ENCODE measurements at regions not wholly inside any gene's neighbourhood (a gene's known extent, or its start where the extent isn't known, plus 50 kb on each side); places are given as distances from the start of the nearest gene placed in this dataset.

DNA sequence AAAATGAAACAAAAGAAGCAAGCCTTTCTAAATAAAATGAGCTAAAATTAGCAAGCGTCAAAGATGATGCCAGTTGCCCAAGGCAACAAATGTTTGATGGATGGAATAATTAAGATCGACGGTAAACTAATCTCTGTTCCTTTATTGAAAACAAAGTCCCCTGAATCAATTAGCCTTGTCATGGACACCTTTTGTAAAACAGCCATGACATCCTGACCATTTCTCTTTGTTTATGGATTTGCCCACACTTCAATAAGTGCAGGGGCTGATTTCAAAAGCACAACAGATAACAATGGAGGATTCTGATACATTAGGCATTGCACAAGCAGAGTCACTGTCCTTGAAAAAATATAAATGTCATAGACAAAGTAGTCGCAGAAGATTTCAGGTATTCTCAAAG, 160.1 kb upstream of the HNRNPA3 start:
- DNase-seq (ENCODE audit: low read depth, low spot score), result no peak

DNA sequence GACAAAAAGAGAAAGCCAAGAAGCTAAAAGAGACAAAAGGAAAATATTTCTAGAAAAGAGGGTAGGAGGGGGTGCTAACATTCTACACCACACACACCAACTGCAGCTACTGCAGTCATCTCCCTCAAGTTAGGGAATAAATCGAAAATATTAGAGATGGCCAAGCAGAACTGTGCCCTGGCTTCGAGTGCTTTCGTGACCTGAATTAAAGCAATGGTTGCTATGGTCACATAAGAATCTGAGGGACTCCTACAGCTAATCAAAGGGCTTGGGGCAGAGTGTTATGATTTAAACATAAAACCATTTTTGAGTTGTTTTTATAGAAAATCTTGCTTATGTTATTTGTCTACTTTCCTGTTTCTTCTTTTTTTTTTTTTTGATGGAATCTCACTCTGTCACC, 159.6 kb upstream of the HNRNPA3 start:
- DNase-seq (ENCODE audit: low read depth, low spot score), result no peak

DNA sequence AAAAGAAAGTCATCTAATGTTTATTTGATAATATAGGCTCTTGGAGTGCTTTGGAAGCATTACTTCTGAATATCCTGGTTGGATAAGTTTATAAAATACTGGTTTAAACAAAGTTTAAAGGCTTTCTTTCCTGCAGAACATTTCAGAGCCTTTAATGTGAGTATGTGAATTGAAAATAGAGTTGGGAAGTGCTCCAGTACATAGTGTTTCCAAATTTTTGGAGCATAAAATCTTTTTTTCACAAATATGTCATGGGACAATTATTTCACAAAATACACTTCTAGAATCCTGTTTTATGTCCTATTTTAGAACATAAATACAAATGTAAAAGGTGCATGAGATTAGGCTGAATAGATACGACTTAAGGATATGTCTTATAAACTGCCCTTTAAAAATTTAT, 158.9 kb upstream of the HNRNPA3 start:
- DNase-seq (ENCODE audit: low read depth, low spot score), result no peak

DNA sequence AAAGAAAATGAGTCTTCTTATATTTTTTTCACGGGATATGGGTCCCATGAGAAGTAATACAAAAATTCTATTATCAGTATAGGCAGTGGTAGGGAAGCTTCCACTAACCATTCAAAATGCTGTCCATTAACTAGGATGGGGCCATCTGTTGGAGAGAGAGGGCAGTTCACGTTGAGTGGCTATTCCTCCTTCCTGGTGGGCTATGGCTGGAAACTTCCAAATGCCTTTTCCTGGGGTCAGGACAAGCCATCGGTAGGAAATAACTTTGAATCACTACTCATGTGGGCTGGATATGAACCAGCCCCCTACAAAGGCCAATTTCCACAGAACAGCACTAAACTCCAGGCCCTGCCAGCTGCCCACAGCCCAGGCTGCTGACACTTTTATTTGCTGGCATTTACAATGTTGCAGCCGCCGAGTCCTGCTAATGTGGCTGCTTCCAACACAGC, 156.1 kb upstream of the HNRNPA3 start:
- no peak for DNase-seq (ENCODE audit: low read depth, low spot score)

DNA sequence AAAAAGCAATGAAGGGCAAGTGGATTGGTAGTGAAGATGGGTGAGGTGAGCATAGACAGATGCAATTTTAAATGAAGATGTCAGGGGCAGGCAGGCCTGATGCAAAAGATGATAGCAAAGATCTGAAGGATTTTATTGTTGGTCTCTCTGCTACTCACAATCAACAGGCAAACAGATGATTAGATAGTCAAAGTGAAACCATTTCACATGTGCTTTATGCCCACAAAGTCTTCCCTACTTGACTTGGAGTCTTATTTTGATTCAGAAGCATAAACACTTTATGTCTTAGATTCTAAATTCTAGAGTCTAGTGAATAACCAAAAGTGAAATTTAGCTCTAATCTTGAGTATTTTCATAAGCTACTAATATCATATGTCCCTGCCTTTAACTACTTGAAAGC, 153.8 kb upstream of the HNRNPA3 start:
- no peak for DNase-seq (ENCODE audit: low read depth, low spot score)

DNA sequence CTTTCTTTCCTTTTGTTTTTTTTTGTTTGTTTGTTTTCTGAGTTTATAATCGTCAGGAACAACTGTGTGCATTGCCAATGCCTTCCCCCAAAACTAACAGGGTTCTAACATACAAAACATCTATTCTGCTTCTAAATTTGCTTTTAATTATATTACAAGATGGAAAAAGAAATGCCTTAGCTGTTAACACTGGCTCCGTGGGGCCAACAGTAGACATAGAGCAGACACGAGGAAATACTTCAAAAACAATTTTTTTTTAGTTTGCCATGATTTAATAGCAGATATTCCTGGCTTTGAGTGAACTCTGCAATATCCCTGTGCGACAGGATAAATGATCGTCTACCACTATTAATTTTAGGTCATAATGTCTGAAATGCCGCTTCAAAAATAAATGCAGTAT, 153.3 kb upstream of the HNRNPA3 start:
- no peak for DNase-seq (ENCODE audit: low read depth, low spot score)

DNA sequence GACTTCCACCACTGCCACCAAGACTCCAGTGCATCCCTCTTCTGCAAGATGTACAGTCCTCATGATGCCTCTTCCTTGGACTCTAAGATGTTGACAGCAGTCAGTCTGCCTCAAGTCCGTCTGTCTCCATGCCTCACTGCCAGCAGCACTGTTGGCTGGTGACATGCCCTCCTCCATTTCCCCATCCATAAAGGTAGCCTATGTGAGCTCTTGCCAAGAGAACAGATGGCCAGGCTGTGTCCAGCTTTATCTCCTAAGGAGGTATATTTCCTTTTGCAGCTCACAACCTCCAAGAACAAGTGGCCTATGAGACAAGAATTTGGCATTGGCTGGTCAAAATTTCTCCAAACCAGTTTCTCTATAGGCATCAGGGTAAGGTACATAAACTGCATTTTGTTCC, 149.3 kb upstream of the HNRNPA3 start:
- DNase-seq (ENCODE audit: low read depth, low spot score), result no peak

DNA sequence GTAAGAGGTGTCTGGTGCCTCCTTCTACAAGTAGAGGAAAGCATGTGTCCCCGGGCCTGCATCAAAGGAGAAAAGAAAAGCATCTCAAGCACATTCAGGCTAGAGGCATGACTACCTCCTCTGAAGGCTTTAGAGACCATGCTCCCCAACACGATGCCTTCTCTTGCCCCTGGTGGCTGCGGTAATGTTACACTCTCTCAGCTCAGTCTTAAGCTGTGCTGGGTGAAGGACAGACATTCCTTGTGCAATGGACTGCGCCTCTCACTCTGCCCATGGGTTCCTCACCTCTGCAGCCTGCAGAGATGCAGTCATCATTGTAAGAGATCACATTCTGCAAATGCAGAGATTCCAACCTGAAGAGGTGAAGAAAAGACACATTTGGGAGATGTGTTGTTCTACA, 148.2 kb upstream of the HNRNPA3 start:
- no peak for DNase-seq (ENCODE audit: low read depth, low spot score)

DNA sequence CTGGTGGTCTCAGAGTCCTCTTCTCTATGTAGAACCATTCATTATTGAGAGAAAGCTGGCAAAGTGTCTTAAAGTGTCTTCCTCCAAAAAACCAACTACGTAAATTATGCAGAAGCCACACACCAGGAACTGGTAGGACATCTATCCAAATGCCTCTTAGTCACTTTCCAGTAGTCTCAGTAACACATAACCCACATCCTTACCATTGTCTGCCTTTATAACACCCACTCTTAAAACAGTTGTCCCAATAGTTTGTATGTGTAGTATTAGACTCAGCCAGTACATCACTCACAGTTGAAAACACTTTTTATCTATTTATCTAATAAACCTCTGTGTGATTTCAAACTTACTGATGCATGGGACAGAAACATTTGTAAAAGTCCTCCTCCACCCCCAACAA, 143.6 kb upstream of the HNRNPA3 start:
- DNase-seq (ENCODE audit: low read depth, low spot score), result no peak

DNA sequence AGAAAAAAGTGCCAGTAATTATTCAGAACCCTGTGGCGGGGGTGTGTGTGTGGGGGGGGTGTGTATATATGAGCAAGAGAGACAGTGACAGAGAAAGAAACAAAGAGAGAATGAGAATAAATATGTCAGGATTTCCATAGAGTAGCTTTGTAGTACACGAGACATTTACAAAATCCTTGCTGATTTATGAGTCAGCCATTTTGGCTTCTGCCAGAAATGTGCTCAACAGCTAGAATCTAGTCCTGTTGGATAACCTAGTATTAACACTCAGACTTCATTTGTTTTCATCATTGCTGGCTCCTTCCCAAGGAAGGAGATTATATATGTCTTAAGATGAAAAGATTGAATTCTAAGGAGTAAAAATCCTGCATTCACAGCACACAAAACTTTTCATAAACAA, 140.5 kb upstream of the HNRNPA3 start:
- no peak for DNase-seq (ENCODE audit: low read depth, low spot score)

DNA sequence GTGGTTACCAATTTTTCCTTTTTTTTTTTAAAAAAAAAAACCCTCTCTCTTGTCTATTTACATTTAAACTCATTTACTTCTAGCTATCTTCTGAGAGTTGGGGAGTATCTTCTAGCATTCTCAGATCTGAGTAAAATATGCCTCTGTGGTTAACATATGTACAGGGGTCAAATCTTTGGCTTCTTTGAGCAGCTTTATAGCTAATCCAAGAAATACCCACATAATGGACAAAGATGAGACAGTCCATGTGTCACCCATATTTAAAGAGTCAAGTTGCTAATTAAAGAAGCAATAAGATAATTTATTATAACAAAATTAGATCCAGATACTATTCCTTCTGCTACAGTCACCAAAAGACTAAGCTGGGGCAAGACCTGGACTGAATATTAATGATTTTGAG, 139.0 kb upstream of the HNRNPA3 start:
- no peak for DNase-seq (ENCODE audit: low read depth, low spot score)

DNA sequence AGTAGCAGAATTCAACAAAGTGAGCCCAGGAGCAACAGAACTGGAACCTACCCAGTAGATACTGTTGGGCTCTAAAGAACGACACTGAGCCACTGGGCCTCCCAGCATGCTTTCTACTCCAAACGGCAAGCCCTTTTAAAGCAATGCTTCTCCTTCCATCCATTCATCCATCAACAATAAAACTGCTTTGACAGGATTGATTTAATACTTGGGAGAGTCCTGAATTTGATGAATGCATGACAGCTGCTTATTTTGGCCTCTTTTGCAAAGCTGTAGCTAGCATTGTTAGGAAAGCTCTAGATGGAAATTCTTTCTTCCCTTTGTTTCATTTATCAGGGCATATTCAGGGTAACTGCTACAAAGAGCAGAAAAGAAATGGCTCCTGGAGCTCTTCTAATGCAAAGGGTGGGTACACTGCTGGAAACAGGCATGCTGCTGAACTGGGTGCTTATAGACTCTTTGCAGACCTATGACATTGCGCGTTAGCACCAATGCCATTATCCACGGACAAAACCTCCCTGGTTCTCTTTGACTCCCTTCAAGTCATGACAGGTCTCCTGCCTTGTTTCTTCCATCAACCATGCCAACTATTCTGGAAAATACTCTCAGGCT, 138.4 kb upstream of the HNRNPA3 start:
- DNase-seq (ENCODE audit: low read depth, low spot score), result no peak

DNA sequence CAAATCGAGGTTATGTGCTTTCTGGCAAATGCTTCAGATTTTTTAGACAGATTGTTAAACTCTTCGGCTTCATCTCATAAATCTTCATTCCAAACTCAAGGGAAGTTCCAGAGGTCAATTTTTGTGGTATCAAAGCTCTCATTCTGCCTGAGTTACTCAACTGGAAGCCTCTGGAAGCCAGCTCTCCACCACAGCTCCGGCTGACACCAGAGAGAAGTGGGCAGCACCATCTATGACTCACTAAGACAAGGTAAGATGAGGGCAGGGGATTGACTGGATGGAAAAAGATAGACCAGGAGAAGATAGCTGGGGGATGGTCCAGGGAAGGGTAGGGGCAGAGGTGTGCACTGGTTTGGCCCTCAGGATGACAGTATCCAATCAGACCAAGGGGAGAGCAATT, 137.3 kb upstream of the HNRNPA3 start:
- no peak for DNase-seq (ENCODE audit: low read depth, low spot score)

DNA sequence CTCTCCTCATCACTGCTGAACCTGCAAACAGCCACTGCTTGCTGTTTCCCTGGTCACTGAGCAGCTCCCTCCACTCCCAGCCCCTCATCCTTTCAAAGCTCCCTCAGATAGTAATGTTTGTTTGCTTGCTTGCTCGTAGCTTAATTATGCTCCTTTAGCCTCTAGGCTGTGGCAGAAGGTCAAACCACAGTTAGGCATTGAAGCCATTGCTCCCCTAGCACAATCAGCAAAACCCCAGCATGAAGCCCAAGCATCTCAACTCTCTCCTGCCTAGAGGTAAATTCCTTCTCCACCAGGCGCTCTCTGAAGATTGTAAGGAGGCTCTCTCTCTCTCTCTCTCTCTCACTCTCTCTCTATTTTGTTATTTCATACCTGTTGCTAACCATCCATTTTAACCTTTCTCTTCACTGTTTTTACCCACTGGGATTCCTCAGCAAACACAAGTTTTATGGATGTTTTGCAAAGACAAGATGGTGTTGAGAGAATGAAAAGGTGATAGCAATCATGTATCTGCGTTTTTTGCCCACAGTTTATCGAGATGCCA, 135.9 kb upstream of the HNRNPA3 start:
- no peak for DNase-seq (ENCODE audit: low read depth, low spot score)

DNA sequence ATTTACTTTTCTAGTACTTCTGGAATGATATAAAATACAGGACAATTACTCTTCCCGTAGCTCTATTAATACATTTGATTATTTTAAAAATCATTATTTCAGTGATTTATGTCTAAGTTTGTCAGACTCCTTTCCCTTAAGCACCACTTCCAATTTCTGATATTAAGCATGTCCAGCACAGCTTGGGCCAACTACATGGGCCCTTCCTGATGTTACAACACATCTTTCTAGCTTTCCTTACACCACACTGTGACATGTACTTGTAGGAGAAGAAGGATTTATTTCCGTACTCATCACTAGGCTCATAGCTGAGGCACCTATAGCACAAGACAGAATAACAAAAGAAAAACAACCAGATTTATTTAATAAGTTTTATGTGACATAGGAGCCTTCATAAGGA, 134.8 kb upstream of the HNRNPA3 start:
- DNase-seq (ENCODE audit: low read depth, low spot score), result no peak

DNA sequence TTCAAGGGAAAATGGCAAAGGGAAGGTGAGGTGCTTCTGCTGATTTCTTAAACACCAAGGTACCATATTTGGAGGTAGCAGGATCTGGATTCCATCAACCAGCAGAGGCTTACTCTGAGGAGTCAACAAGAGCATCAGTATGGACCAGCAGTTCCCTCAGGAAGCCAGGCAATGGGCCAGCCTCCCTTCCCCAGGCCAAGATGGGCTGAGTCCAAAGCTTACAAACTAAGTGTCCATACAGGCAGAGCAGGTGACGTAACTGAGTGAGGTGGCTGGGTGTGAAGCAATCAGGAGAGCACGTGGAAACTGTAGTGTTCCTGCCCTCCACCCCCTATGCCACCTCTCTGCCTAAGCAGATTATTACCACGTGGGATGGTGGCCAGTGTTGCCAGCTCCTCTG, 134.2 kb upstream of the HNRNPA3 start:
- no peak for DNase-seq (ENCODE audit: low read depth, low spot score)

DNA sequence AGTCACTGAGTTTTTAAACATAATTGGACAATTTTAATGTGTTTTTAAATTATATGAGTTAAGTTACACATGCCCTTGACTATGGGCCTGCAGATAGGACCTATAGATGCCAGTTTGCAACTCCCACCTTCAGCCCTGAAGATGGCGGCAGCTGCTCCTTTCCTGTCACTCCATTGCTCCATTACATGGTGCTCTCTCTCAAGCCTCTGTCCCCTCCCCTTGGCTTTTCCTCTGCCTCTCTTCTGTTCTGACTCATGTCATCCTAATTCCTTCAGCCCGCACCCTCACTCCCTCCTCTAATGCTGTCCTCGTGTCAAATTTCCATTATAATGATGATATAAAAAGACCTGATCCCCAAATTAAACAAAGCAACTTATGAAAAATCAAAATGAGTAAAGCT, 133.7 kb upstream of the HNRNPA3 start:
- DNase-seq (ENCODE audit: low read depth, low spot score), result no peak

DNA sequence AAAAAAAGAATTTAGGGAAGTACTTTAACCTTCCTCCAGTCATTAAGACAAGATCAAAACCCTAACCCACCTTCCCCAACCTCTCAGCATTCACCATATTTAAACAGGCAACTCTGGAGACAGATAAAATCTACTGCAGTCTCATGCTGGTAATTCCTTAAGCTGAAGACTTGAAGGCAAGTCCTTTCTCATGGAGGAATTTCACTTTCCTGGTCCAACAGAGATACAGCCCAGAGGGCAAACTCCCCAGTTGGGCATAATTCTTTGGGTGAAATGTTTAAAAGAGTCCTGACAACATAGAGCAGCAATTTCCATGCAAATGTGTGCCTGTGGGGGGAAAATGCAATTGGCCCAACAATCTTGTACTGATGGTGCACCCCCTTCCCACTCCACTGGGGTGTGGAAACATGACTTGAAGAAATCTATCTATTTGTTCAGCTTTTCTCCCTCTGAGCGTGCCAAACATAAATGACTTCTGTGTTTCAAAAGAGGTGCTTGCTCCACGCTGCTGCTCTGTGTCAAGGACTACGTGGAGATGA, 131.8 kb upstream of the HNRNPA3 start:
- DNase-seq (ENCODE audit: low read depth, low spot score), result no peak

DNA sequence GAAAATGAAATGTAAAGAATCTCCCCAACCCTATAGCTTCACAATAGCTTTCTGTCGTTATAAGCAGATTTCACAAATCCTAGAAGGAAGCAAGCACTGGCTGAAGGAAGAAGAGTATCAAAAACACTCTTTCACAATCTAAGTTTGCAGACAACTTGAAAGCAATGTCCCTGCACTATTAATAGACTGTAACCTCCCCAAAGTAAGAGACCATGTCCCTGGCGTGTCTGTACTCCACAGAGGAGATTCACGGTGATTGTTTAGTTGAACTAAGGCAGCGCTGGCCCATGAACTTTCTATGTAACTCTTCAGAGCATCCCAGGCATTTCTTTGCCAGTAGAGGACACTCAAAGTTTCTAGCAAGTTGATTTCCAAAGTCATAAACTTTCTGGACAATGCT, 128.0 kb upstream of the HNRNPA3 start:
- DNase-seq (ENCODE audit: low read depth, low spot score), result no peak

DNA sequence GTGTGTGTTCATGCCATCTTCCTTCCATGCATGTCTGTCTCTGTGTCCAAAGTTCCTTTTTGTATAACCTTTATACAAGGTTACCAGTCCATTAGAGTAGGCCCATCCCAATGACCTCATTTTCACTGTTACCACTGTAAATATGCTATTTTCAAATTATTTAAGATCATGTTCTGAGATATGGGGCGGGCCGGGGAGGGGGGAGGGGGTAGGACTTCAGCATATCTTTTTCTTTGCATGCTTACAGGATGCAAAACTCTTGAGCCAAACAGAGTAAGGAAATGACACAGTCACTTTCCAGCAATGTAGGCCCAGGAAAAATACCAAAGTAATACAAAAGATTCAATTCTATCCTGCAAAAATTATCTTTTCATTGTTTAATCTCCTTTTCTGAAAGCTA, 124.1 kb upstream of the HNRNPA3 start:
- DNase-seq (ENCODE audit: low read depth, low spot score), result no peak

DNA sequence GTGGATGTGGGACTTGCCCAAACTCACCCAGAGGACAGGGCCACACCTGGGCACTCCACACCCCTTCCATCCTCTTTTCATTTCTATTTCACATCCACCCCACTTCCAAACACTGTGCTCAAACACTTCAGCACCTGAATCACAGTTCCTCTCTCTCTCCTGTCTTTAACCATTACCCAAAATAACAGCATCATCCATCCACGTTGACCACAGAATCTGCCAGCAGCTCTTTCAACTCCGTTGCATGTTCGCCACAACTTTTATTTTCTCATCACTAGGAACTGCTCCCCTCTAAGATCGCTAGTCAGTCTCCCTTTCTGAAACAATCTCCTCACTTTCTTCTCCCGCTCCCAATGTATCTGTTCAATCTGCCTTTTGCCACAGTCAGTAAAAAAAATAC, 121.6 kb upstream of the HNRNPA3 start:
- DNase-seq (ENCODE audit: low read depth, low spot score), result no peak

DNA sequence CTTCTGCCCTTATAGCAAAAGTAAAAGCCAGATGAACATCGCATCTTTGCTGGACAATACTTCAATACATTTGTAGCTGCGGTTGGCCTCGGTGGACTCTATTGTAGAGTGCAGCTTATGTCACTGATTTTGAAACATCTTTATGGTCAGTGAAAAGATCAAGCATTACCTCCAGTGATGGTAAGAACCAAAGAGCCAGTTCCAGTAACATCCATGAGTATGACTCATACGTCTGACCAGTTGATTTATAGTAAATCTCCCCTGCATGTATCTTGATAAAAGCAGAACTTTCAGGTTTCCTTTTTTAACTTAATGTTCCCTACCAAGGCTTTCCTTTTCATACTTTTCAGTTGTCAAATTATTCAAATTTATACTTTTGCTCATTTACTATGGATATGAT, 119.2 kb upstream of the HNRNPA3 start:
- DNase-seq (ENCODE audit: low read depth, low spot score), result no peak

DNA sequence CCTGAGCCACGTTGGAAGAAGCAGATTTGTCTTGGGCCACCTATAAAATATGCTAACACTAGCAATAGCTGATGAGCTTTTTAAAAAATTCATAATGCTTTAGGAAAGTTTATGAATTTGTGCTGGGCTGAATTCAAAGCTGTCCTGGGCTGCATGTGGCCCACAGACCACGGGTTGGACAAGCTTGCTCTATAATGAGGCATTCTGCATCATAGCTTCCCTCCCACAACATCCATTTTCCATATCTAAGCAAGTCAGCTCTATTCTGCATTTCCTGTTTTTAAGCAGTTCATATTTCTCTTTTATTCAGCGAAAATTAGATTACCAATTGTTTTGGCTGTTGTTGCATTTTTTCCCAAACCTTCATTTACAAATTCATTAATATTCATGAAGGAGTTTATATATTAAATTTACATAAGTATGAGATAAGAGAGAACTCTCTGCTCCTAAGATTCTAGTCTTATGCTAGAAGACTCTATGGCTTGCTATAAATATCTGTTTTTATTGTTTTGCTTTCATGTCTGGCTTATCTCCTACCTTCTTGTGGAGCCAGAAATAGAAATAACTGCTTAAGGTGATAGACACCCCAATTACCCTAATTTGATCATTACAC, 114.5 kb upstream of the HNRNPA3 start:
- DNase-seq (ENCODE audit: low read depth, low spot score), result no peak
